Esophagus mucosa (tissue), 1 donor: ENCODE measurements at regions not wholly inside any gene's neighbourhood (a gene's known extent, or its start where the extent isn't known, plus 50 kb on each side); places are given as distances from the start of the nearest gene placed in this dataset.
A peak's percentile ranks its signal among the peaks of the same experiment; 100 is the strongest.

Experiments
- ATAC-seq: fragments of 200-7000 bp; cut with Tn5 transposase; one replicate; pipeline ENCODE4 v1.9.1; 2020
- donor health status: DM: yes; HTN: yes; CAD: no.

DNA sequence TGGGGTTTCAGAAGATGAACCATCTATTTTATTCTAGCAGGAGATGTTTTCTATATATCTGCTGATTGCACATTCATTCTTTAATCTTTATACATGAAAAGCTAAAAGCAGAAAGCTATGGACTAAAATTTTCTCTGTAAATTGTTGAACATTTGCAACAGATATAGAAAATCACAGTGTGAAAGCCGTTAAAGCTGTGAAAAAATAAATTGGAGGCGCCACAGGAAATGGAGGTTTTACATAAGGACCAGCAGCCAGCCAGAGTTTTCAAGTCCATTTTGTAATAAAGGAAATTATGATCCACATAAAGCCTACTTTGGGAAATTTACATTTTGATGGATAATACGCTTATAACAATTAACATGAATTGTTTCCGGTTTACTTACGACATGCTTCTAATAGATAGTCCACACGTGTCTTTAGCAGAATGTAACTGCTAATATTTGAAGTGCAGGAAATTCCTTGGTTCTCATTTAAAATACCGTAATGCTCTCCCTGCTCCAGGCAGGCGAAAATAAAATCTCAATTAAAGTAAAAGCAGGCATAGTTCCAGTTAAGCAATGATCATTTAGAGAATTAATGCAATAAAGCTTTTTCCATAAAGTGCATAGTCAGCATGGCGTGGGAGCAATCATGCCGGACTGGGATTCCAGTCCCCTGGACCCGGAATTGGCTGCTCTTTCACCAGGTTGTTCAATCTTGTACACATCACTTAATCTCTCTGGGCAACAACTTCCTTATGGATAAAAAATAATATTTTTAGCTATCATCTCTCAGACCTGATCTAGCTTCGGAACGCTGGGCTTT, 445.4 kb downstream of the ZNF608 start:
- ATAC-seq: no peak

DNA sequence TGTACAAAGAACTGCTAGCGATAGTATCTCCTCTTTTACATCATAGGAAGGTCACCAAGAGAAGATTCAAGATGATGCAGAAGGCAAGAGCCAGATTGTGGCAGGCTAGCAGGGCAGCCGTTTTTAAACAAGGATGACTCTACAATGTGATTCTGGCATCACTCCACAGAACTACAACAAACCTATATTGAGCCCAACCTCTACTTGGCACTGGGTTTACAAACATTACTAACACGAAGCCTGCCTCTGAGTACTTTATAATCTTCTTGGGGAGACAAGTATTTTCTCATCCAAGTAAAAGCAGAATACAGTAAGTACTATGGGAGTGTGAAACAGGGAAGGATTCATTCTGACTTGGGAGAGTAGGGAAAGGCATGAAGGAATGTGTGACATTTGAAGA, 448.6 kb downstream of the ZNF608 start:
- peak; percentile 45 for ATAC-seq

DNA sequence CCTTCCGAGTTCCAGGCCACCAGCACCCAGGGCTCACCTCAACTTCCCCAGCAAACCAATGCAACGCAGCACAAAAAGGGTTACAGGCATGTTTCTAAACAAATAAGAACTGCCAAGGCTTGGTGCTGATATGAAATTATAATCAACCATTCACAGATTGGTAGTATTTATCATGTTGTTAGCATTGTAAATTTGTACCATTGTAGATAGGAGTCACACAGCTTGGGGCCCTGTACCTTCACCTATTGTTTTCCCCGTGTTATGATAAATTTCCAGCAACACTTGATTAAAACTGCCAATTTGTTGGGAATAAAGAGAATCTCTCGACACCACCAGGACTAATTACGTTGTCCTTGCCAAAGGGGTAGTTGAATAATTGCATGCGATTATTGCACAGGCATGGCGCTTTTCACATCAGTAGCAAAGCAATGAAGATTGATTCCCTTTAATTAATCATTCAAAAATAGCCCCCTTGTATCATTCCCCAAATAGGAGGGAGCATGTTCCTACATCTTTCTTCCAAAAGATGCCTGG, 454.1 kb downstream of the ZNF608 start:
- no peak for ATAC-seq

DNA sequence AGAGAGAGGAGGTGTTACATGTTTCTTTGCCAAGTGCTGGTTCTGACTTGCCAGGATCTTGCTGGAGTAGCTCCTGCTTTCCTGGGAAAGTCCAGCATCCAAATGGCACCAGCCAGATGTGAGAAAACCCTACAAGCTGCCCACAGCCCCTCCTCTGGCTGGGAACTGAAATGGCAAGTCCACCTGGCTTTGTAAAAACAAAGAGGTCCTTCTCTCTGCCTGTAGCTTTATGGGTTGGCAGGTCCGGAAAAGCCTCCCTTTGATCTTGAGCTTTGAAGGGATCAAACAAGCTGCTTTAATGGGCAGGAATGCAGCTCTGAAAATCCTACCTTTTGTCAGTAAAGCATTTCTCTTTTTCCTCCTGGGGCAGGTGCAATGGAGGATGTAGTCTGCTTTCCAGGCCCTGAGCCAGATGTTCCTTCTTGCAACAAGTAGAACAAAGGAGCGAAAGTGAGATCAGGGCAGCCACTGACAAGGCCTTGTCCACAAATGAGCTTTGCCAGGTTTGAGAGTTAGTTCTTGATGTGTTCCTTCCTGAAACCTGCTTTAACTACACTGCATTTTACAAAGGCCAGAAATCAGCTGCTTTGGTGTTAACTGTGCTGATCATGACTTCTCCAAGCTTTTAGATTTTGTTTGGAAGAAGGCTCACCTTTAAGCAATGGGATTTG, 456.7 kb downstream of the ZNF608 start:
- ATAC-seq: peak; percentile 83

DNA sequence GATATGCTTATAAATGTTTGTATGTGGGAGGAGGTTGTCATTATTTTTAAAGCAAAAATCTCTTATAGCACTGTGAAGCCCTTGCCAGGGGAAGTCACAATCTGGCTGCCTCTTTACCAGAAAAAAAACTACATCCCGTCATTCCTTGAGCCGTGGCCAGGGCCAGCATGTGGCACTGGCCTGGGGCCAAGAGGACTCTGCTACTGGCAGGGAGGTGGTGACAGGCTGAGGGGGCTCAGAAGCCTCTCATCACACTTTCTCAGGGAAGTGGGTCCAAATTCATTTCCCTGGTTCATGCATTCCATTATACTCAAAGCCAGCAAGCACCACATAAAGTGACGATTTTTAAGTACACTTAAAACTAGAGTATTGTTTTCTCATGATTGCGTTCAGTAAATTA, 457.3 kb downstream of the ZNF608 start:
- no peak for ATAC-seq

DNA sequence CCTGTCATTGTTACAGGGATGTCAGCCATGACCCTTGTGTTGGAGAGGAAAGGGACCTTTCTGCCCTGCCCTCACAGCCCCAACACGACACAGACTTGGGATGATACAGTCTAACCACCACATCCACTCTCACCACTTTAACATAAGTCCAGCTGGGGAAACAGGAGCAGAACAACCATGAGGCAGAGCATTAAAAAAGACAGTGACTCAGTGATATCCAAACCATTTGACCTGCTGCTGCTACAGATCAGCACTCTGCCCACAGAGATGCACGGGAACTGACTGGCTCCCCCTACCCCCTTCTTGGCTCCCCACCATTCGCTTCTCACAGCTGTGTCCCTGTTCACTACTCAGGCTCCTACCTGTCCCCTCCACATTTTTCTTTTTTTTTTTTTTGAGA, 458.6 kb downstream of the ZNF608 start:
- no peak for ATAC-seq

DNA sequence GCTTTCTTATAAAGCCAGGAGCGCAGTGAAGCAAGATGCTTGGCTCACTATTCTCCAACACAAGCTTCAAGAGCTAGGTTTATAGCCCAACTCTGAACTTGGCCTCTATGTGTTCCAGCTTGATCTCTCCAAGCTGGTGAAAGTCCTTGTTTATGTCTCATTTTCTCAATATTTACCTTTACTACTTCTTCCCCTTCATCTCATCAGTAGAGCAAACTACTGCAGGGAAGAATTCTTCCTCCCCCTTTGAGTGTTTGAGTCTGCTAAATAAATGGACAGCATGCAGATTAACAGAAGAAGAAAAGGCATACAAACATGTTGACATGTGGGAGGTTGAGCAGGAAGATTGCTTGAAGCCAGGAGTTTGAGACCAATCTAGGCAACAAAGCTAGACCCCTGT, 460.7 kb downstream of the ZNF608 start:
- no peak for ATAC-seq

DNA sequence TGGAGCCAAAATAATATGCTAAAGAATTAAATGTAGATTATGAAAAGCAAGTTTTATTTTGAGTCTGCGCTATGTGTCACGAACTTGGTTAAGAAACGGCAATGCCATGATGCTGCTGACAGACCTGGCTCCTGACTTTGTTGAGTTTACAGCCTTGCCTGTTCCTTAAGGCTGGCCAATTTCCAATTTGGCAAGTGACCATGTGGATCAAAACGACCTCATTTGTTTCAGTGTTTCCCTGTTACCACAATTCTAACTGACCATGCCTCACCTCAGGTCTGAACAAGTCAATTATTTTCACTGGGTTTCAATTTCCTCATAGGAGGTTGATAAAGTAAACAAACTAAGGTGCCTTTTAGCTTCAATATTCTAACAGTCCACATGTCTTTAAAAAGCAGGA, 461.4 kb downstream of the ZNF608 start:
- no peak for ATAC-seq

DNA sequence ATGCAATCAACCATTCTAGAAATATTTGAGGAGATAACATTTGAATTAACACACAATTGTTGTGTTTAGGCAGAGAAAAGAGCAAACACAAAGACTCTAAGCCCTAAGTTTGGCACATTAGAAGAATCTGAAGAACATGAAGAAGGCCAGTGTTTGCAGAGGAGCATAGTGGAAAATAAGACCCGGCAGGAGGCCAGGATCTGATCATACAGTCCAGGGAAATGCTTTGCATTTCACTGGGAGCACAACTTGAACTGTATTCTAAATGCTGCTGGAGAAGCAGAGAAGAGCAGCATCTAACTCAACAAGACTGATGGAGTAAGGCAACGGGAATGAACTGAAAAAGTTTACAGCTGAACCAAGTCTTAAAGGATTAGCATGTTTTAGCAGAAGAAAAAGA, 463.4 kb downstream of the ZNF608 start:
- ATAC-seq: no peak

DNA sequence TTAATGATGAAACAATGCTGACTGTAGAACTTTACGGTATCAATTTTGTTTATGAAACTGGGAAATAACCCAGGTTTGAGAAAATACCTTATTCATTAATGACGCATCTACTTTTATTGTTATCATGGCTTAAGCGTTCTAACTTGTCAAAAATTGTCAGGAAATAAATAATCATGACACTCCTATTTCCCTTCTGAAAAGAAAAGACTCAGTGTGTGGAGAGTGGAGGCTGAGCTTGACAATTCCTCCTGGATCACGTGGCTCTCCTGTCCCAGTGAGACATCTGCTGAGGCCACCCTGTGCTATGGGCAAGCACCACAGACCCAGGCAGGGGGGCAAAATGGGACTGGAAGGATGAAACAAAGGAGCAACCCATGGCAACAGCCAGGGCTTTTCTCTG, 466.4 kb downstream of the ZNF608 start:
- peak; percentile 93 for ATAC-seq

DNA sequence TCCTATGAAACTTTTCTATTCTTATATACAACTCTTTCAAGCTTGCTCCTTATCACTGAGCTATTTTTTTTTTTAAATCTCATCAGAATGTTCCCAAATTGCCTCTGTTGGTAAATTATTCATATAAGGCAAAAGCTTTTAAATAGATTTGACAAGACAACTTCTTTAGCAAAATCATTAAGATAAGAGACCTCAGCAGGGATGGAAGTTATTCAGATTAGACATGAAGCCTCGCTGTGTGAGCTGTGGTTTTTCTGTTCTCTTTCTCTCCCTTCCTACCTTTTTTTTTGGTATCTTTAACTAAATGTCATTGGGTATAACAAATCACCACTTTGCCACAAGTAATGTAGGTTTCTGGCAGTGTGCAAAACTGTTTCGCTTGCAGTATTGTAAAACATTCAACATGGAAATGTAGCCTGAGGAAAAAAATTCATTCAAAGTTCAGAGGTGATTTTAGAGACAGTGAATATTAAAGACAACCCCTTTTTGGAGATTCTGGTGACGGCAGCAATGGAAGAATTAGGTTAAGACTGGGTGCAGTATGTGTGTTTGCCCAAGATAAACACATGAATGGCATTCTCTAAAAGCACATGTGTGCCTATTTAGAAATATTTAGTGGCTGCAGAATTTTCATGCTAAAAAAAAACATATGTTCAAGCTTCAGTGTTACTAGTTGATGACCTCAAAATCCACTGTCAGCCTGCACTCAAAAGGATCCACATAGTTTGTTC, 467.1 kb downstream of the ZNF608 start:
- ATAC-seq: peak; percentile 58

DNA sequence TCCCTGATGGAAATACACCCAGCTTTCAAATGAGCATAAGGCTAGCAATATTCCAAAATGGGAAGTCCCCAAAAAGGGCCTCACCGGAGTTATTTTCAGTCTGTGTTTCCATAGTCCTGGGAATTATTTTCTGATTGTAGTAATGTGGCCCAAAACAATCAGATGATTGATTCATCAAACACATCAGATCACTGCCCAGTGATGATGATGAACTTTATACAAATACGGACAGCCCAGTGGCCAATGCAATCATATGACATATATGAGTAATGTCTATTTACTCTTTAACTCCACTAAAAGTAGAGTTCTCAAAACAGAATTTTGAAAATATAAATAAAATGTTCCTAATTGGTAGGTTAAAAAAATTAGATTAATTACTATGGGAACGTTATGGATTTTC, 467.8 kb downstream of the ZNF608 start:
- no peak for ATAC-seq

DNA sequence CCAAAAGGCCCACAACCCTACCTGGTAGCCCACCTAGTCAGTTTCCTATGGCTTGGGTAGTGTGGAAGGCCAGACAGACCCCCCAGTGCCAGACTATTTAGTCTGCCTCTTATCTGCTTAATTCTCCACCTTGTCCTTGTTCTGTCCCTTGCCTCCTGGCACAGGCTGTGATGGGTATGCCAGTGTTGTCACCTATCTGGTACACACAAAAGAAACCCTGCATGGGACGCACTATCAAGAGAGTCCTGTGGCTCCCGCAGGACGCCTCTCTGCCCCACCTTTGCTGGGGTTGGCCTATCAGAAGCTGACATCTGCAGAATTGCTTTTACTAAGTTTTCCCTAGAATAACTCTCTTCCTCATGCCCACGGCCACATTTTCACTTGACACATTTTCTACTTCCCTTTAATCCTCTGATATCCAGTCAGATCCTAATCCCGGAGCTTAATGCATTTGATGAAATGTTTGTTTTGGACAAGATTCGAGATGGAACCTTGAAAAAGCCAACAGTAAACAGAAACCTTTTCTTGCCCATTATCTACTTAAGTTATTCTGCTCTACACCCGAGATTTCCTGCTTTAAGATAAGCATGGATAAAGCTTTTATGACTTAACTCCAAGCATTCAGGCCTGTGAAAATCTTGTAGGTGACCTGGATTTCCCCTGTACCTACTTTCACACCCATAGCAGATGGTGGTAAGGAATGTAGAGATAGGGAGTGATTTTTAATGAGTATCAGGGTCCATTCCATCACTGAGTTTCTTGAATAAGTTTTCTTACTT, 468.5 kb downstream of the ZNF608 start:
- ATAC-seq: no peak

DNA sequence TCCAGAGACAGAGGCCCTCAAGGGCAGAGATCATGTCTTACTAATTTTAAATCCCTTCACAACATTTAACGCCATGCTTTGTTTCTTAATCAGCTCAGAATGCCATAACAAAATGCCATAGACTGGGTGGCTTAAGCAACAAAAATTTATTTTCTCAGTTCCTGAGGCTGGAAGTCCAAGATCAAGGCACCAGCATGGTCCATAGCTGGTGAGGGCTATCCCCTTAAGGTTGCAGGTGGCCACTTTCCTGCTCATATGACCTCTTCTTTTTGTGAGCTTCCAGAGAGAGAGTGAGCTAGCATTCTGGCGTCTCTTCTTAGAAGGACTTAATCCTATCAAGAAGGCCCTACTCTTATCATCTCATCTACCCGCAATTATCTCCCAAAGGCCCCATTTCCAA, 470.3 kb downstream of the ZNF608 start:
- ATAC-seq: no peak

DNA sequence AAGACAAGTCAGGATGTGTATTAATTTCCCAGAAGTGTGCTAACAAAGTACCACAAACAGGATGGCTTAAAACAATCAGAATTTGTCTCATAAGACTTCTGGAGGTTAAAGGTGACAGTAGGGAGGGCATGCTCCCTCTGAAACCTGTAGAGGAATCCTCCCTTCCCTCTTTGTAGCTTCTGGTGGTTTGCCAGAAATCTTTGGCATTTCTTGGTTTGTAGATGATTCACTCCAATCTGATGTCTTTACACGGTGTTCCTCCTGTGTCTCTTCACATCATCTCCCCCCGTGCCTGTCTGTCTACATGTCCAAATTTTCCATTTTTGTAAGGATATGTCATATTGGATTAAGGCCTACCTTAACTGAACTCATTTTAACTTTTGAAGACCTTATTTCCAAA, 471.5 kb downstream of the ZNF608 start:
- ATAC-seq: no peak

DNA sequence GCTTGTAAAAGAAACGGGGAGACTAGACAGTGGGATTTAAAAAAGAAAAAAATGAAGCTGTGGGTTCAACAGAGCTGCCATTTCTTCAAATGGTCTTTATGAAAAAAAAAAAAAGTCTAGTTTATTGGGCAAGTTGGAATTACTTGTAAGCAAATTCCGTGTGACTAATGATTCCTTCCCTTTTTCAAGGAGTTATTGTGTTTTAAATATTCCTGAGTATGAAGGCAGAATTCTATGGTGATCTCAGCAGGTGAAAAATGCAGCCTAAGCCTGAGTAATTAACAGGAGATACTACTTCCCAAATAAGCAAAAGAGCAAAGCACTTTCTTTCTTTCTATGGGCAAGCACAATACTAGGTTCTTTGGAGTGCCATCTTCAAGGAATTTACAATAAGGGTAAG, 481.9 kb downstream of the ZNF608 start:
- no peak for ATAC-seq

DNA sequence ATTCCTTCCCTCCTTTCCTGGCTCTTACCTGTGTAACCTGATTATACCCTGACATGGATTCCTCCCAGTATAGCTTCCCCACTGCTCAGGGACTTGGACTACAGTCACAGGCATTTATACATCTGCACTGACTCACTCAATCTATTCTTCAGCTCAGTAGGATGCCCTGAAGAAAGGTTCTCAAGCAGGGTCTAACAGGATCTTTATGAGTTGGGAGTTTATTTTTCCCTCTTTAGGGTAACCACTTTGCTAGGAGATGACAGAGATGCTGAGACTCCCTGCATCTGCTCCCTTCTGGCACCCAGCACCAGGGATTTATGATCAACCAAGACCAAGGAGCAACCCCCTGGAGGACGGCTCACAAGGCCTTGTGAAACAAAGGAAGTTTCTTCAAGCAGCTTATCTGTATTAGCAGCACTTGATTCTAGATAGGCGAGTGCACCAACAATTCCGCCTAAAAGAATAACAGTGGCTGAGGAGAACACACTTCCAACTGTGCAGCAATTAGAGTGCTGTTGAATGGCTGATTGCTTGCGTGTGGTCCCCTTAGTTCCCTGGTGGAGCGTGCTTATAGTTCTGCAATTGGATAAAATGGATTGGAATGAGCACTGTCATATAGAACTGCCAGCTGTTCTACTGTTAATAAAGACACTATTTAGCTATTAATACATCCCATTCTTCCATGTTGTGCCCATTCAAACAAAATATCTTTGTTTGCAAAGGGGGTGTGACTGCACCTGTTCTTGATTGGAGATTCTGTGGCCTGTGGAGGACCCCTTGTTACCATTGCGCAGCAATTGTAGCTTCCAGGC, 482.6 kb downstream of the ZNF608 start:
- ATAC-seq: no peak

DNA sequence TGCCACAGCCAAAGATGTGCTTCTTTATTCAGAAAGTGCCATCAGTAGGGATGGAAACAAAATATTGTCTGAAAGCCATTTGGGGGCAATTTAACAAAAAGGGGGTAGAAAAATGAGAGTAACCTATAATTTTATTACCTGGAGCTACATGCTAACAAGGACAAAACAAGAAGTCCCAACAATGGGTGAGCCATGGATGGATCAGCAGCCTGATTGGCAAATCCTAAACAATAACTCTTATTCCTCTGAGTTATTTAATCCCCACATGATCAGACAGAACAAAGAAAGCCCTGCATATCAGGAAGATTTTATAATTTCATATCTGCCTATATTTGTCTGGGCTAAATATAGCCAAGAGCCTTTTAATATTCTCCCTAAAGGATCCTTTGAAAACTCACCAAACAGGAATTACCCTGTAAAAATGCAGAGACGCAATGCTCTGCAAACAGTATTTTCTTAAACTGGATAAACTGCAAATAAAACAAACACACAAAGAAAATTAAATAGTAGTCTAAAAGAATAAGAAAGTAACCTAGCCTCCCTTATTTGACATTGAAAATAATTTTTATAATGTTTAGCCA, 483.4 kb downstream of the ZNF608 start:
- ATAC-seq: no peak

DNA sequence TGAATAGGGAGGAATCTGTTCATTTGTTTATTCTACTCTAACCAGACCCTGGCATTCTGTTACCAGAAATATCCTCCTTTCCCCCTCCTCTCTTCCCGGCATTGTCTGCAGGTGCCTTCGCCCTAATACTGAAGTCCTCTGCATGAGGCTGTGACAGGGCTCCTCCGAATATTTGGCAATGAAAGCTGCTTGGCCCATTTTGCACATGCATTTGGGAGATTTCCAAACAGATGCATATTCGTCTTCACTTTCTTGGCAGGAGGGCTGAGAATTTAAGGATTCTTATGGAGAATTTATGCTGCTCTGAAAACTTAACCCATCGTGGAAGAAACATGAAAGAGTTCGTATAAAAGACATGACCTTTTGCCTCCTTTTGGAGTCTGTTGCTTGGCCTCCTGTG, 484.0 kb downstream of the ZNF608 start:
- no peak for ATAC-seq

DNA sequence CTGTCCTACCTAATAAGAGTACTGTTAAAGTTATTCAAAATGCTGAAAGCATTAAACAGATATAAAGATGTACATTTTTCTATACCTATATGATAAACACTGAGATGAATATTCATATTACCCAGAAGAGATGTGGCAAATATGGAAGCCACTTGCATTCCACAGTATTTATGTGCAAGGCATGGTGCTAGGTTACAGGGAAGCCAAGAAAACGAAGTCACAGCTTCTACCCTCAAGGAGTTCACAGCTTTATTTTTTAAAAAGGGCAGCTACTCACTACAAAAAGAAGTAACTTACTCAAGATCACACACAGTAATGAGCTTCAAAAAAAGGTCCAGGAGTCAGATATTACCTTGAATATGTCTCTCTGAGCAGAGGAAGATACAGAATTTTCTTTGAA, 484.6 kb downstream of the ZNF608 start:
- no peak for ATAC-seq

DNA sequence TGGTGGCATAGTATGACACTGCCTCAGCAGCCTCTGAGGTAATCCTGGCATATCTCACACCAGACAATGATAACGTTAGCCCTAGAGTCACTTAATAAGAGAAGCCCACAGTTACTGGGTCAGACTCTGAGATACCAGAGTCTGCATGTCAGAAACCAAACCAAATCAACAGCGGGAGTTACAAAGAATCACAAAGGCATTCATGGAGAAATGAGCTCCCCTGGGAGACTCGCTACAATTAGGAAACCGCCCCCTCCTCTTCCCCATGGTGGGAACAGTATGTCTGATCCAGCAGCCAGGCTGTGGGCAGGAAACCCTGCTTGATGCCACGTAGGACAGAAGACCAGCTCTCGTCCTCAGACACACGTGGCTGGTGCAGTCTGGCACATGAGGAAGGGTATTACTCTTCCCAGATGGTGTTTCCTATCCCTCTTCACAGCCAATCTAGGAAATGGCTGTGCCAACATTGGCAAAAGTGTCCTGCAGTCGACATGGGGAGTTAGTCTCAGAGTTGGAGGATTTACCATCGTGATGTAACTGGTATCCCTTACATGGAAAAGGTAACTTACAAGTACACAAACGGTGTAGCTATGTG, 485.4 kb downstream of the ZNF608 start:
- ATAC-seq: no peak
